K562 (cell line): ENCODE measurements at regions not wholly inside any gene's neighbourhood (a gene's known extent, or its start where the extent isn't known, plus 50 kb on each side); places are given as distances from the start of the nearest gene placed in this dataset.

ENCODE experiments used
- ATAC-seq: fragments of 200-7000 bp; cut with Tn5 transposase; 3 replicates; pipeline ENCODE4 v1.9.1; 2020; ENCODE audit warnings: moderate library complexity
- BruUV-seq: library from RNA; stranded (reverse); fragments of 400-500 nt; replicated peaks from 2 replicates; lab custom pipeline; 2021; lab: Mats Ljungman, UMichigan
- CTCF ChIA-PET: fragments of 300-600 bp; formaldehyde crosslinking; extraction: SDS; loops from one replicate; lab custom pipeline; 2021; ENCODE audit warnings: low intra/inter-chr PET ratio; lab: Yijun Ruan, JAX
- POLR2A ChIA-PET: fragments of 300-600, 350-650 bp; sonication (Branson Sonifier 250); formaldehyde crosslinking; extraction: SDS; loops from one replicate; lab custom pipeline; 2021; ENCODE audit warnings: antibody characterized with exemption, inconsistent platforms; lab: Yijun Ruan, JAX
- DNase-seq, 4 experiments: peaks; one replicate each; pipeline versions ENCODE4 v3.0.0 to v3.0.0-alpha.2; 2011 to 2018; ENCODE audit warnings: low spot score in 3 of 4, mixed read lengths in 3 of 4; ENCODE audit errors: extremely low read depth in 1 of 4
- FAIRE-seq: peaks from 2 replicates; lab custom pipeline; 2011; peaks lifted over from hg19 to GRCh38; lab: Jason Lieb, UNC
- H2AFZ ChIP-seq: 2 replicates; pipeline ENCODE4 v1.6.0; 2011; ENCODE audit warnings: low read depth, low read length, control low read depth, inconsistent platforms
- H3K27ac ChIP-seq: fragments of 200-600 bp; 3 replicates; pipeline ENCODE4 v1.8.0; 2011; ENCODE audit warnings: low read depth, mild to moderate bottlenecking, control low read depth, inconsistent platforms, low read length, moderate library complexity, mixed read lengths; ENCODE audit errors: extremely low read depth
- H3K27me3 ChIP-seq, 2 experiments: fragments of 300-600 bp in 1 of 2; 2 replicates in 1 of 2; 3 replicates in 1 of 2; pipeline versions ENCODE4 v1.6.0 to v1.8.0; 2011; ENCODE audit warnings: inconsistent platforms in 2 of 2, low read length in 2 of 2, mild to moderate bottlenecking in 1 of 2, mixed read lengths in 1 of 2, moderate library complexity in 1 of 2; ENCODE audit not compliant: control insufficient read depth in 2 of 2, insufficient read depth in 2 of 2
- H3K36me3 ChIP-seq: fragments of 300-600 bp; 3 replicates; pipeline ENCODE4 v1.8.0; 2011; ENCODE audit warnings: mild to moderate bottlenecking, low read length, inconsistent platforms; ENCODE audit not compliant: control insufficient read depth, insufficient read depth
- H3K4me1 ChIP-seq, 2 experiments: fragments of 200-600 bp in 1 of 2; replicated peaks in 1 of 2; 2 replicates in 1 of 2; 3 replicates in 1 of 2; pipeline versions ENCODE4 v1.5.1 to v1.8.0; 2011; ENCODE audit warnings: inconsistent platforms in 2 of 2, low read length in 2 of 2, mild to moderate bottlenecking in 1 of 2, mixed read lengths in 1 of 2, moderate library complexity in 1 of 2; ENCODE audit not compliant: control insufficient read depth in 2 of 2, insufficient read depth in 2 of 2
- H3K4me2 ChIP-seq: 2 replicates; pipeline ENCODE4 v1.6.1; 2011; ENCODE audit warnings: low read length, control low read depth, inconsistent platforms, mixed read lengths; ENCODE audit not compliant: insufficient read depth
- H3K4me3 ChIP-seq: fragments of 200-600 bp; sonication (generic), shearing (Covaris generic); 2 replicates; pipeline ENCODE4 v1.5.1; 2016; ENCODE audit warnings: control low read depth, inconsistent platforms
- H3K79me2 ChIP-seq: fragments of 200-600 bp; 3 replicates; pipeline ENCODE4 v1.8.0; 2011; ENCODE audit warnings: low read length, inconsistent platforms; ENCODE audit not compliant: control insufficient read depth, insufficient read depth
- H3K9ac ChIP-seq, 2 experiments: 2 replicates each; pipeline versions ENCODE4 v1.6.0 to v1.6.1; 2011; ENCODE audit warnings: low read depth in 2 of 2, low read length in 2 of 2, control low read depth in 1 of 2, inconsistent platforms in 1 of 2, mild to moderate bottlenecking in 1 of 2, mixed read lengths in 1 of 2; ENCODE audit not compliant: insufficient read depth in 1 of 2
- H3K9me1 ChIP-seq: one replicate; pipeline ENCODE4 v1.6.0; 2011; ENCODE audit warnings: inconsistent platforms, mild to moderate bottlenecking, low read length, moderate library complexity; ENCODE audit not compliant: control insufficient read depth, insufficient read depth
- H3K9me3 ChIP-seq: replicated peaks from 2 replicates; pipeline ENCODE4 v1.5.1; 2011; ENCODE audit warnings: low read depth, low read length, inconsistent platforms; ENCODE audit not compliant: control insufficient read depth, insufficient read depth
- H4K20me1 ChIP-seq: replicated peaks from 2 replicates; pipeline ENCODE4 v1.6.1; 2011; ENCODE audit warnings: low read length, inconsistent platforms, mixed read lengths; ENCODE audit not compliant: control insufficient read depth, insufficient read depth
- ARID3B ChIP-seq: fragments of 250-450 bp; sonication (Bioruptor Pico); IDR thresholded peaks from 2 replicates; pipeline ENCODE4 v1.4.0; 2020; ENCODE audit warnings: borderline replicate concordance
- CBX2 ChIP-seq: fragments of 200-600 bp; sonication (generic); IDR thresholded peaks from one replicate; pipeline ENCODE4 v1.6.1; 2012; ENCODE audit warnings: mild to moderate bottlenecking, low read length, inconsistent platforms; ENCODE audit not compliant: insufficient read depth, poor library complexity, severe bottlenecking
- ESRRB ChIP-seq: fragments of 250-450 bp; sonication (Bioruptor Pico); IDR thresholded peaks from 2 replicates; pipeline ENCODE4 v1.5.0; 2020; ENCODE audit warnings: mild to moderate bottlenecking, moderate library complexity, borderline replicate concordance
- HES1 ChIP-seq: fragments of 450-650 bp; IDR thresholded peaks from 2 replicates; pipeline ENCODE4 v1.6.1; 2016; ENCODE audit warnings: low read depth, mild to moderate bottlenecking, moderate library complexity
- ZNF408 ChIP-seq: fragments of 250-450 bp; sonication (Bioruptor Pico); IDR thresholded peaks from 2 replicates; pipeline ENCODE4 v1.4.0; 2020; ENCODE audit warnings: low read depth, mild to moderate bottlenecking, moderate library complexity
- WGBS: fragments of 100-300 bp; shearing (Covaris generic); methylation state at CpG from one replicate; pipeline ENCODE4 v1.1.6; 2016; ENCODE audit warnings: low coverage, mixed read lengths; ENCODE audit not compliant: insufficient coverage; ENCODE audit errors: missing lambda C conversion rate; 5-methylcytosine and 5-hydroxymethylcytosine counted together
- in situ Hi-C: fragments of 300-500 bp; cut with MboI; formaldehyde crosslinking; loops from 4 replicates; pipeline ENCODE4 v1.15.0; 2018; ENCODE audit warnings: inconsistent platforms, mixed read lengths
- intact Hi-C: fragments of 100-400 bp; cut with micrococcal nuclease; formaldehyde crosslinking; loops from 2 replicates; pipeline ENCODE4 v1.14.2; 2022

DNA sequence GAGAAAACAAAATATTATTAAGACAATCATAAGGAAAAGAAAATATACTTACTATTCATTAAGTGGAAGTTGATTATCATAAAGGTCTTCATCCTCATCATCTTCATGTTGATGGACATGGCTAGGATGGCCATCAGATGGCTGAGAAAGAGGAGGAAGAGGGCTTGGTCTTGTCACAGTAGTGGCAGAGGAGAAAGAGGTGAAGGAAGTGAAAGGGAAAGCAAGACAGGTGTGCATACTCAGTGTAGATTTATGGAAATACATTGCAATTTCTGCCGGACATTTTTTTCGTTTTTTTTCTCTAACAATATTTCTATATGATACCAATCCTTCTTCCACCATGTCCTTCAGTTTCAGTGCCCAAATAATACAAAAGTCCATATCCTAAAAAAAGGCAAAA, 1409.8 kb downstream of the PCDH7 start:
- BruUV-seq: no TSS peak
- TF ChIP-seq ZNF408 (CRISPR knock-in tag) (no peak), HES1 (no peak), CBX2 (no peak), ARID3B (no peak), ESRRB (CRISPR knock-in tag) (no peak)

More for the DNA sequence above, 1409.8 kb downstream of the PCDH7 start:
- Histone ChIP-seq H3K9me1 (no peaks in the 10 kb centered on the region), H3K36me3 (no peaks in the 10 kb centered on the region), H3K27me3 (no peaks in the 10 kb centered on the region), H4K20me1 (no peaks in the 10 kb centered on the region), H3K4me3 (no peak overlapping the region), H3K9ac (no peak overlapping the region), H3K79me2 (no peaks in the 10 kb centered on the region), H3K4me1 (no peaks in the 10 kb centered on the region), H3K27ac (no peak overlapping the region), H2AFZ (no peak overlapping the region), H3K4me2 (no peak overlapping the region), H3K9me3 (no peaks in the 10 kb centered on the region; the same call in 1 of the 2 replicates)
- ATAC-seq (no peak), DNase-seq (no peak), FAIRE-seq (no peak)
- in situ Hi-C loops (no loop called here), intact Hi-C loops (no loop called here)
- WGBS: 36% methylated on average over 2 of the region's 2 CpGs
- CTCF ChIA-PET: no interaction called here
- POLR2A ChIA-PET: no interaction called here
